Colonic mucosa (tissue), 4 donors: ENCODE measurements at regions not wholly inside any gene's neighbourhood (a gene's known extent, or its start where the extent isn't known, plus 50 kb on each side); places are given as distances from the start of the nearest gene placed in this dataset.

Source experiments
- DNase-seq: peaks from one replicate; pipeline ENCODE4 v3.0.0-alpha.2; 2020
- H3K27ac ChIP-seq: fragments of 200-600 bp; one replicate; pipeline ENCODE4 v1.8.0; 2021
- H3K27me3 ChIP-seq: fragments of 200-600 bp; one replicate; pipeline ENCODE4 v1.8.0; 2021
- H3K36me3 ChIP-seq: fragments of 200-600 bp; one replicate; pipeline ENCODE4 v1.8.0; 2021
- H3K4me1 ChIP-seq: fragments of 200-600 bp; one replicate; pipeline ENCODE4 v1.8.0; 2021; ENCODE audit warnings: mild to moderate bottlenecking
- H3K4me3 ChIP-seq: fragments of 200-600 bp; one replicate; pipeline ENCODE4 v1.8.0; 2021
- H3K9ac ChIP-seq, 2 donors: one replicate each; pipeline ENCODE4 v1.7.0; 2013; ENCODE audit warnings: control low read depth in 2 of 2, low read depth in 2 of 2, low read length in 2 of 2
- H3K9me3 ChIP-seq: fragments of 200-600 bp; one replicate; pipeline ENCODE4 v1.8.0; 2021
- CTCF ChIP-seq: fragments of 200-600 bp; IDR thresholded peaks from one replicate; pipeline ENCODE4 v1.8.0; 2022; ENCODE audit warnings: antibody characterized with exemption, mild to moderate bottlenecking
- intact Hi-C: fragments of 100-400 bp; cut with DNase I; formaldehyde crosslinking; loops from one replicate; pipeline ENCODE4 v1.14.1; 2022
- donor health status: healthy.
- donor health status: DM: no; HTN: no; CAD: no.
- donor health status: DM: no; HTN: no; CAD: no.

- Histone ChIP-seq H3K4me1 (no peaks in the 10 kb centered on the region), H3K4me3 (no peak overlapping the region), H3K36me3 (no peaks in the 10 kb centered on the region), H3K27me3 (no peaks in the 10 kb centered on the region), H3K9me3 (no peaks in the 10 kb centered on the region), H3K27ac (no peak overlapping the region), H3K9ac (no peak overlapping the region)
- TF ChIP-seq CTCF: no peak
- no peak for DNase-seq
- intact Hi-C loops: no loop called here
Measured at GRCh38 chr7:41241641-41242040, 461.2 kb downstream of the INHBA start.

- TF ChIP-seq CTCF: no peak
- no peak for DNase-seq
- no peak overlapping the region for H3K9ac ChIP-seq
Measured at GRCh38 chr7:41239596-41239995, 463.3 kb downstream of the INHBA start.

GRCh38 chr7:41238851-41239331, 464.0 kb downstream of the INHBA start:
- intact Hi-C loops: no loop called here
- Histone ChIP-seq H3K27ac (no peak overlapping the region), H3K27me3 (no peaks in the 10 kb centered on the region), H3K9me3 (no peaks in the 10 kb centered on the region), H3K4me1 (no peaks in the 10 kb centered on the region), H3K36me3 (no peaks in the 10 kb centered on the region), H3K4me3 (no peak overlapping the region), H3K9ac (no peak overlapping the region)
- DNase-seq: no peak
- TF ChIP-seq CTCF: no peak

More at GRCh38 chr7:41239596-41239995, 463.3 kb downstream of the INHBA start:
- H3K27ac ChIP-seq: no peak overlapping the region
- no peaks in the 10 kb centered on the region for H3K36me3 ChIP-seq
- H3K27me3 ChIP-seq: no peaks in the 10 kb centered on the region
- H3K4me3 ChIP-seq: no peak overlapping the region
- intact Hi-C loops: no loop called here
- H3K4me1 ChIP-seq: no peaks in the 10 kb centered on the region
- H3K9me3 ChIP-seq: no peaks in the 10 kb centered on the region

- Histone ChIP-seq H3K9me3 (no peaks in the 10 kb centered on the region), H3K27me3 (no peaks in the 10 kb centered on the region), H3K4me1 (no peaks in the 10 kb centered on the region), H3K27ac (no peak overlapping the region), H3K9ac (no peak overlapping the region), H3K4me3 (no peak overlapping the region), H3K36me3 (no peaks in the 10 kb centered on the region)
- DNase-seq: no peak
- intact Hi-C loops: no loop called here
- TF ChIP-seq CTCF: no peak
Measured at GRCh38 chr7:41237956-41238355, 464.9 kb downstream of the INHBA start.

GRCh38 chr7:41232086-41232485, 470.8 kb downstream of the INHBA start:
- no peak for TF ChIP-seq CTCF
- no peak overlapping the region for H3K4me3 ChIP-seq
- no peaks in the 10 kb centered on the region for H3K36me3 ChIP-seq
- no peaks in the 10 kb centered on the region for H3K9me3 ChIP-seq
- no peaks in the 10 kb centered on the region for H3K4me1 ChIP-seq
- DNase-seq: no peak
- H3K27ac ChIP-seq: no peak overlapping the region
- H3K9ac ChIP-seq: no peak overlapping the region
- H3K27me3 ChIP-seq: no peaks in the 10 kb centered on the region
- intact Hi-C loops: no loop called here
